SK-N-SH treated with all-trans-retinoic acid at 6 μM for 48 hours (cell line): ENCODE measurements at regions not wholly inside any gene's neighbourhood (a gene's known extent, or its start where the extent isn't known, plus 50 kb on each side); places are given as distances from the start of the nearest gene placed in this dataset.

ENCODE experiments used
- PATZ1 ChIP-seq: fragments of 250-450 bp; sonication (Bioruptor Pico); IDR thresholded peaks from 2 replicates; pipeline ENCODE4 v1.8.0; 2020; ENCODE audit warnings: mild to moderate bottlenecking, moderate library complexity, borderline replicate concordance
- ZFP3 ChIP-seq: fragments of 250-450 bp; sonication (Bioruptor Pico); IDR thresholded peaks from 2 replicates; pipeline ENCODE4 v1.5.0; 2020; ENCODE audit warnings: mild to moderate bottlenecking, moderate library complexity

GRCh38 chr2:13035866-13036265, 319.1 kb downstream of the TRIB2 start:
- TF ChIP-seq ZFP3 = no peak
- no peak for TF ChIP-seq PATZ1
